ENCODE measurements at regions not wholly inside any gene's neighbourhood (a gene's known extent, or its start where the extent isn't known, plus 50 kb on each side); places are given as distances from the start of the nearest gene placed in this dataset.
"Not testable (repeated sequence)": the region's sequence is repeated elsewhere in the genome, so short reads cannot be mapped to it uniquely, and the experiment has no call there.

DNA sequence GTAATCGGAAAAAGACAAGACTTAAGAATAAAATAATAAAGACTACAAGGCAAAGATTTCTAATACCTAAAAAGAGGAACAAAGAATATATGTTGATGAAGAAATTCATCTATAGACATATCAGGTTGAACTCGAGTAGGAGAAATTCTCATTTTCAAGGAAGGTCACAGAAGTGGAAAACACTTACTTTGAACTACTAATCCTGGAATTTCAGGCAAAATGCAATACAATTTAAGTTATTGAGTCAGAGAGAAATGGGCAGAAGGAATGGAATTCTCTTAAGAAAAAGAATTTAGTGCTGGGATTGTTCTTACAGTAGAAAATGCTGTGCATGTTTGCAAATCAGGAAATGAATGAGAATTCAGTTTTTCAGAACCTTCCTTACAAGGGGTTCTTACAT, 135.9 kb upstream of the TGFBR2 start:
- Mint-ChIP-seq H3K9me3 (no peaks in the 10 kb centered on the region), H3K27ac (no peak overlapping the region)

DNA sequence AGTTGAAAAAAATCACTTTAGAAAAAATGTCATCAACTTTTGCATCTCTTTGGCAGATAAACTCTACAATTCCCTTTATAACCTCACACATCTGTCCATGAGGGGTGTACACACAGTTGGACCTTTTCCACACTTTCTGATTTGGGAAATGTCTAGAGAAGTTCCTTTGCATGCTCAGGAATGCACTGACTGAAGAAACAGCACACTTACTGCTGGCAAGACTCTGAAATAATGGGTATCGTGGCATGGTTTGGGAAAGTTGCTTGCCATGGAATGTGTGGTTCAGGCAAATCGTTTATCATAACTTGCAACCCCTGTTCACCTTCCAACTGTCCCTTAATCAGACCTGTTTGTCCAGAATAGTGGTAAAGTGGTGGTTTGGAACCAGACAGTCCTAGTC, 135.3 kb upstream of the TGFBR2 start:
- Mint-ChIP-seq H3K36me3 (no peaks in the 10 kb centered on the region), H3K4me1 (peaks cover 27 to 31% (median 28%) of the 10 kb centered on the region in 3 donors), H3K27ac (no peak overlapping the region), H3K4me3 (no peak overlapping the region), H3K27me3 (no peaks in the 10 kb centered on the region), H3K9me3 (no peaks in the 10 kb centered on the region)
- ATAC-seq (ENCODE audit: low read depth in 2 of 2) (no peak), DNase-seq (no peak)

More for the DNA sequence above, 135.9 kb upstream of the TGFBR2 start:
- H3K4me1 Mint-ChIP-seq, result peaks cover 22 to 25% (median 23%) of the 10 kb centered on the region in 3 donors
- DNase-seq, result no peak
- ATAC-seq (ENCODE audit: low read depth in 2 of 2), result no peak
- H3K4me3 Mint-ChIP-seq, result no peak overlapping the region
- H3K36me3 Mint-ChIP-seq, result no peaks in the 10 kb centered on the region
- no peaks in the 10 kb centered on the region for H3K27me3 Mint-ChIP-seq

DNA sequence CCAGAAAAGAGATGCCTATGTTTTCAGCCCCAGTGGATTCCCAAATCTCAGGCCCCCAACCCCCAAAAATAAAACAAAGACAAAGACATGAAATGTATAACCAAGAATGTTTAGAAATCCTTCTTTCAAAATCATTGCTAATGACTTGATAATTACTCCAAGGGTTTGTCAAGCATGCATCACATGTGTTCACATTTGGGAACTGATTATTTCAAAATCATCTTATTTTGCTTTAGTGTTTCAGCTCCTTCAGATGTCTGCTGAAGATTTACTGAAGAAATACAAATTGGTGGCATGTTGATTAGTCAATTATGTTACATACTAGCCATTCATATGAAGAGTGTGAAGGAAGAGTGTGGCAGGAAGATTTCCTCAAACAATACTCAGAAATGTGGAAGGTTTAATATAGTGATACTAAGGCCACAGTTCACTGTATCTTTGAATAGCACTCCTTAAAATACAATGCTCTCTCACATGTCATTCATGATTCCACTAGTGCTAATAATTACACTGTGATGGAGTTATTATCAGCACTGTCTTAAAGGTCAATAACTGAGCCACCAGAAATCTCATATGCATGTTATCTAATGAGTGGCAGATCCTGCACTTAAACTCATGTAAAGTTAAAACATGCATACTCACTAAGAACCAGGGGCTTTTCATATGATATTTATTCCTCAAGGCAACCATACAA, 134.5 kb upstream of the TGFBR2 start:
- peak overlapping the region in 1 of 6 donors; percentile 18 for H3K27ac Mint-ChIP-seq
- ATAC-seq (ENCODE audit: low read depth in 2 of 2) (no peak), DNase-seq (no peak)
- H3K4me1 Mint-ChIP-seq, result peaks cover 32 to 36% (median 35%) of the 10 kb centered on the region in 3 donors
- no peaks in the 10 kb centered on the region for H3K36me3 Mint-ChIP-seq
- H3K9me3 Mint-ChIP-seq, result no peaks in the 10 kb centered on the region
- H3K27me3 Mint-ChIP-seq, result no peaks in the 10 kb centered on the region
- H3K4me3 Mint-ChIP-seq, result no peak overlapping the region

DNA sequence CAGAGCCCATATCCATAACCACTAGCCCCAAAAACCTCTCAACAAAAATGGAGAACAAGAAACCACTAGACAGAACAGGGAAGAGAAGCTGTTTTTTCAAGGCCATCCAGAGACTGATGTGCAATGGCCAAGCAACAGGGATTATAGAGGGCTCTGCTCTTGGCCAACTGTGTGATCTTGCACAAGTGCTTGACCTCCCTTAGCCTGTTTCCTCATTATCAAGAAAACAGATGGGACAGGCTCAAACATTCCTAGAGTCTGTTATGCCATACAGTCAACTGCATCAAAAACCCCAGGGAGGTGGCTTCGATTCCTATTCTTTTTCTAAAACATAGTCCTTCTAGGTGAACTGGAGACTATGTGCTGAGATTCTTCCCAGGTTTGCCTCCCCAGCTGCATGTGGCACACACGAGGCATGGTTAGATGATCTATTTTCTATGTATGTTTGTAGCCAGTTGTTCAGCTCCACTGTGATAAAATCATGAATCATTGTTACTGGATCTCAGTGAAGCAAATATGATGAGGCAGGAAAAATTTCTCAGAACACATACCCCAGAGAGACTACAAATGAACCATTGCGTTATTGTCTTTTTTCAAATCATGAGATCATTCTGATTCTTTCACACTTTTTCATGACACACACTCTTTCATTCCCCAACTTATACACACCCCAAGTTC, 132.9 kb upstream of the TGFBR2 start:
- no peaks in the 10 kb centered on the region for H3K9me3 Mint-ChIP-seq
- no peaks in the 10 kb centered on the region for H3K36me3 Mint-ChIP-seq
- H3K27me3 Mint-ChIP-seq, result no peaks in the 10 kb centered on the region
- peak overlapping the region in 3 of 6 donors; percentile 3 to 31 (median 16) for H3K27ac Mint-ChIP-seq
- no peak for DNase-seq
- no peak overlapping the region for H3K4me3 Mint-ChIP-seq
- peaks cover 44 to 51% (median 51%) of the 10 kb centered on the region in 3 donors for H3K4me1 Mint-ChIP-seq
- ATAC-seq (ENCODE audit: low read depth in 2 of 2), result no peak

DNA sequence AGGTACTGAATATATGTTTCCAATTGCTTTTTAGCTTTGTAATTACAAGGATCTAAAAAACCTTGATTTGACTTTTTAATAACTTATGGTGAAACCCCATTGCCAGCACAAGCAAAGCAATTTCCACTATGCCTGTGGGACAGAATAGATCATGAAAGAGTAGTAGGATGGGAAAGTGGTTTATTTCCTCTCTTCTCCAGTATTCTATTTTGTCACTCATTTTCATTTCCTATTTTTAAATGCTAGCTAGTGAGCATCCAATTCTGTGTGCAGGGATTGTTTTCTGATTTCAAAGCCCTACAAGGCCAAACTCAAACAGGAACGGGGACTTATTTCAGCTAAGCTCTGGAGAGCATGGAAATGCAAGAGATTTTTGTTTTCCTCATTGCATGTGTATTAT, 132.0 kb upstream of the TGFBR2 start:
- Mint-ChIP-seq H3K4me1 (peaks cover 47 to 60% (median 55%) of the 10 kb centered on the region in 3 donors), H3K4me3 (peak overlapping the region in 5 of 8 donors; percentile 13 to 76 (median 36)), H3K9me3 (peaks cover 0 to under 1% (median 0%) of the 10 kb centered on the region in 7 donors), H3K27me3 (no peaks in the 10 kb centered on the region), H3K27ac (peak overlapping the region; percentile 3 to 96 (median 60)), H3K36me3 (peaks cover 0 to 3% of the 10 kb centered on the region in 2 donors)
- no peak for ATAC-seq (ENCODE audit: low read depth in 2 of 2)
- DNase-seq, result no peak

DNA sequence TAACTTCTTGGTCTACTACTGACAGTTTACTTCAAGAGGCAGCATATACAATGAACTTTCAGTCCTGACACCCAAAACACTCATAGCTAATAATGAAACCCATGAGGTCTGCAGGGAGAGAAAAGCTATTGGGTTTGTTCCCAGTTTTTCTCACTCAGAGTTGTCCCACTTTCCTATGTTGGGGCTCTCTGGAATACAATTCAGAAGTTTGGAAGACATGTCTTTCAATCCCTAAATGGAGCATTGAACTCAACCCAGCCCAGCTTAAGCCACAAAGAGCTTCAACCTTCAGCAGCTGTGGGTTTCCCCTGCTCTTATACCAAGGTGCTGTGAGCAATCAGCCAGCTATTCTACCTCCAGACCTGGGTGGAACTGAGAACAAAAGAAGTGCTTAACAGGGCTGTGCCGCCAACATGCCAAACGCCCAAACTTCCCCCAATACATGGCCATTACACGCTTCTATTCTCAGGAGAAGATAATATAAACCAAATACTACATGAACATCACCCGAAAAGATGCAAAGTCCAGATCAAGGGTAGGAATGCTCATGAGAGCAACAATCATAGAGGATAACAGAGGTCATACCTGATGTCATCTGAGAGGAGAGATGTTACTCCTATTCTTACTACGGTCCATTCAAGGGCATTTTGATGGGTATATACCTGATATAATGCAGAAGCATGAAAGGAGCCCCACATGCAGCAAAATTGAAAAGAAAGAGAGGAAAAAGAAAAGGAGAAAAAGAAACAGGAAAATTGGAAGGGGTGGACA, 131.2 kb upstream of the TGFBR2 start:
- no peaks in the 10 kb centered on the region for H3K27me3 Mint-ChIP-seq
- DNase-seq (peak; percentile 60), ATAC-seq (ENCODE audit: low read depth in 2 of 2) (peak; percentile 98)
- H3K27ac Mint-ChIP-seq, result peak overlapping the region; percentile 21 to 96 (median 74)
- H3K36me3 Mint-ChIP-seq, result peaks cover 0 to 8% of the 10 kb centered on the region in 2 donors
- peaks cover 50 to 61% (median 61%) of the 10 kb centered on the region in 3 donors for H3K4me1 Mint-ChIP-seq
- H3K9me3 Mint-ChIP-seq, result peaks cover 0 to 2% (median 0%) of the 10 kb centered on the region in 7 donors
- H3K4me3 Mint-ChIP-seq, result peak overlapping the region in 7 of 8 donors; percentile 13 to 76 (median 37)

DNA sequence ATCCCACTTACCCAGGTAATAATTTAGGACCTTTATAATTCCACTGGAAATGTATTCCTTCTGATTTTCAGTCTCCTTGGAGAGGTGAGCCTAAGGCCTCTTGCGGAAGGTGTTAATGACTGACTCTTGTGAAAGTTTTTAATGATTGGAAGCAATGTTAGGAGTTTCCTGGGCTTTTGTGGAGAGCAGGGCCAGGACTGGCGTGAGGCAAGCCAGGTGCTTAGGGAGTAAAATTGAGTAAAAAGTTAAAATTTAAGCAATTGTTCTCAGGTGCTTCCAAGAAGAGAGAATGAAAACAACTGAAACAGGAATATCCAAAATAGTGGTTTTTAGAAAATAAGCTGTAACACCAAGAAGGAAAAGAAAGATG, 130.6 kb upstream of the TGFBR2 start:
- Mint-ChIP-seq H3K9me3 (peaks cover 0 to 2% (median 0%) of the 10 kb centered on the region in 7 donors), H3K4me1 (peaks cover 48 to 62% (median 57%) of the 10 kb centered on the region in 3 donors), H3K27me3 (no peaks in the 10 kb centered on the region), H3K4me3 (peak overlapping the region in 2 of 8 donors; percentile 71 to 76), H3K27ac (peak overlapping the region in 4 of 6 donors; percentile 34 to 96 (median 74)), H3K36me3 (peaks cover 0 to 8% of the 10 kb centered on the region in 2 donors)
- ATAC-seq (ENCODE audit: low read depth in 2 of 2) (no peak), DNase-seq (no peak)

DNA sequence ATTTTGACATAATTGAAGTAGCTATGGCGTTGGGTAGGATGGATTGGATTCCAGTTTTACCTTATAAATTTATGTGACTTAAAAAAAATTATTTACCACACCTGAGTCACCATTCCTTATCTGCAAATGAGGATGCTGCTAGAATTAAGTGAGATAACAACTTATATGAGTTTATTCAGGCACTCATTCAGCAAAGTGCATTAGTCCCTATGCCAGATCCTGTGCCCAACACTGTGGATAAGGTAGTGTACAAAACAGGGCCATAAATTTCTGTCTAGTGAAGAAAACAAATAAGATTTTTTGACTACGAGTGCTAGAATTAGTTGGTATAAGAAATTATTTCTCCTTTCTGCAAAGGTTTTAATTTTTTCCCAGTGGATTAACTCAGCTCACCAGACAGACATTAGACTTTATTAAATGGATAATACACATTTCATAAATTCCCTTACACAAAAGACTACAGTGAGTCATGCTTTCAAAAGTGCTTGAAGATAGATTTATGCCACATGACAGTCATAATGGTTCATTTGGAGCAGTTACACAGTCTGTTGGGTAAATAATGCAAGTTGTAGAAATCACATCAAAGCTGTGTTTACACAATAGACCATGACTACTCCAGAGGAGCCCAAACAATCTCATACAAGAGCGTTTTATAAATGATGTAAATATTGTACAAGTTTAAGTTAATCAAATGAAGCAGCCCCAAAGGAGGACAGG, 129.9 kb upstream of the TGFBR2 start:
- Mint-ChIP-seq H3K36me3 (peaks cover 0 to 8% of the 10 kb centered on the region in 2 donors), H3K27me3 (no peaks in the 10 kb centered on the region), H3K9me3 (peaks cover 0 to 2% (median 0%) of the 10 kb centered on the region in 7 donors), H3K4me3 (peak overlapping the region in 2 of 8 donors; percentile 44 to 70), H3K27ac (peak overlapping the region in 2 of 6 donors; percentile 49 to 80), H3K4me1 (peaks cover 53 to 62% (median 62%) of the 10 kb centered on the region in 3 donors)
- ATAC-seq (ENCODE audit: low read depth in 2 of 2) (no peak), DNase-seq (no peak)

DNA sequence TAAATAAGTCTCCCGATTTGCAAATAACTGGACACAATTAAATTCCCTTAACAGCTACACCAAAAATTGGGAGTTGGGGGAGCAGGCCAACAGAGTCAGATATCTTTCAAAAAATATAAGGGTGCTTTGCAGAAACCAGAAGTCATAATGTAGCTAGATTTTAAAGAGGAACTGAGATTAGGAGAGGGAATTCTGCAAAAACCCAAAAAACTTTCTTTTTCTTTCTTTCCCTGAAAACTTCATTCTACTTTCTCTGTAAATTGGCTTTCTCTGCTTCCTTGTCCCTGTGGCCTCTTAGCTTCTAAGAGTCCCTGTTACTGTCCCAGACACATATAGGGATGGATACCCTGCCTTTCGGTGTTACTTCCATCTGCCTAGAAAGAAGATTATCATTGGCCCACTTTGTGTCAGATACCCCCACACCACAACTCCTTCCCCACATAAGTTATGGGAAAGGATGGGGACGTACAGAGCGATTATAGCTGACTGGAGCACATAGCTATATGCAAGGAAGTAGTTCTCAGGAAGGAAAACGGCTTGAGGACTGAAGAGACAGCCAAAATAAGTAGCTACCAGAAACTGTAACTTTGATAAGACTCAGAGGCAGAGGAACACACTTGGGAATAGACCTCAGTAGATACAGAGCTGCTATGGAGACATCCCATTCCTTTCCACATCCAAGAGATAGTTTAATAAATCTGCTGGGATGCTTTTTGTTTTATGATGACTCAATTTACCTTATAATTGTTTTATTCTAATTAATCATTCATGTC, 129.1 kb upstream of the TGFBR2 start:
- Mint-ChIP-seq H3K4me1 (peaks cover 53 to 62% (median 62%) of the 10 kb centered on the region in 3 donors), H3K27ac (peak overlapping the region in 5 of 6 donors; percentile 7 to 88 (median 60))
- ATAC-seq (ENCODE audit: low read depth in 2 of 2), result no peak

DNA sequence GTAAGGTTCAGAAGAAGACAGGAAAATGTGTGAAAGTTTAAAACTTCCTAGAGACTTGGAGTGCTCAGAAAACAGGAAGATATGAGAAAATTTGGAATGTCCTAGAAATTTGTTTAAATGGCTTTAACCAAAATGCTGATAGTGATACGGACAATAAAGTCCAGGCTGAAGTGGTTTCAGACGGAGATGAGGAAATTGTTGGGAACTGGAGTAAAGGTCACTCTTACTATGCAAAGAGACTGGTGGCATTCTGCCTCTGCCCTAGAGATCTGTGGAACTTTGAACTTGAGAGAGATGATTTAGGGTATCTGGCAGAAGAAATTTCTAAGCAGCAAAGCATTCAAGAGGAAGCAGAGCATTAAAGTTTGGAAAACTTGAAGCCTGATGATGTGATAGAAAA, 126.7 kb upstream of the TGFBR2 start:
- not testable (repeated sequence) for H3K9me3 Mint-ChIP-seq; DNase-seq; H3K4me3 Mint-ChIP-seq; ATAC-seq (ENCODE audit: low read depth in 2 of 2); H3K36me3 Mint-ChIP-seq; H3K27me3 Mint-ChIP-seq
- Mint-ChIP-seq H3K4me1 (peaks cover 48 to 51% (median 50%) of the 10 kb centered on the region in 3 donors), H3K27ac (peak overlapping the region in 4 of 6 donors; percentile 1 to 69 (median 26))

More for the DNA sequence above, 129.1 kb upstream of the TGFBR2 start:
- Mint-ChIP-seq H3K27me3 (no peaks in the 10 kb centered on the region), H3K4me3 (peak overlapping the region in 7 of 8 donors; percentile 23 to 75 (median 52)), H3K9me3 (peaks cover 0 to 2% (median 0%) of the 10 kb centered on the region in 7 donors), H3K36me3 (peaks cover 0 to 8% of the 10 kb centered on the region in 2 donors)
- DNase-seq, result no peak

DNA sequence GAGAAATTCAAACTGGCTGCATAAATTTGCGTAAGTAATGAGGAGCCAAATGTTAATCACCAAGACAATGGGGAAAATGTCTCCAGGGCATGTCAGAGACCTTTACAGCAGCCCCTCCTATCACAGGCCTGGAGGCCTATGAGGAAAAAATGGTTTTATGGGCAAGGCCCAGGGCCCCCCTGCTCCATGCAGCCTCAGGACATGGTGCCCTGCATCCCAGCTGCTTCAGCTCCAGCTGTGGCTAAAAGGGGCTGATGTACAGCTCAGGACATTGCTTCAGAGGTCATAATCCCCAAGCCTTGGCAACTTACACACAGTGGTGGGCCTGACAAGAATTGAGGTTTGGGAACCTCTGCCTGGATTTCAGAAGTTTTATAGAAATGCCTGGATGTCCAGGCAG, 126.2 kb upstream of the TGFBR2 start:
- not testable (repeated sequence) for H3K27me3 Mint-ChIP-seq; H3K36me3 Mint-ChIP-seq; H3K9me3 Mint-ChIP-seq; DNase-seq; H3K4me3 Mint-ChIP-seq; ATAC-seq (ENCODE audit: low read depth in 2 of 2)
- peaks cover 44 to 46% (median 46%) of the 10 kb centered on the region in 3 donors for H3K4me1 Mint-ChIP-seq
- H3K27ac Mint-ChIP-seq, result peak overlapping the region in 1 of 6 donors; percentile 26

DNA sequence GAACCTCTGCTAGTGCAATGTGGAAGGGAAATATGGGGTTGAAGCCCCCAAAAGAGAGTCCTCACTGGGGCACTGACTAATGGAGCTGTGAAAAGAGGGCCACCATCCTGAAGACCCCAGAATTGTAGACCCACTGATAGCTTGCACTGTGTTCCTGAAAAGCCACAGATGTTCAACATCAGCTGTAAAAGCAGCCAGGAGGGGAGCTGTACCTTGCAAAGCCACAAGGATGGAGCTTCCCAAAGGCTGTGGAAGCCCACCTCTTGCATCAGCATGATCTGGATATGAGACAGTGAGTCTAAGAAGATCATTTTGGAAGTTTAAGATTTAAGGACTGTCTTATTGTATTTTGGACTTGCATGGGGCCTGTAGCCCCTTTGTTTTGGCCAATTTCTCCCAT, 125.8 kb upstream of the TGFBR2 start:
- ATAC-seq (ENCODE audit: low read depth in 2 of 2) (no peak), DNase-seq (no peak)
- H3K4me1 Mint-ChIP-seq, result peaks cover 40 to 42% (median 41%) of the 10 kb centered on the region in 3 donors
- peaks cover 0 to 2% (median 0%) of the 10 kb centered on the region in 7 donors for H3K9me3 Mint-ChIP-seq
- H3K27me3 Mint-ChIP-seq, result no peaks in the 10 kb centered on the region
- peak overlapping the region in 1 of 6 donors; percentile 26 for H3K27ac Mint-ChIP-seq
- peaks cover 0 to 12% of the 10 kb centered on the region in 2 donors for H3K36me3 Mint-ChIP-seq
- no peak overlapping the region for H3K4me3 Mint-ChIP-seq

Data from naive B cell (primary cell).